GM19463 (cell line): ENCODE measurements at regions not wholly inside any gene's neighbourhood (a gene's known extent, or its start where the extent isn't known, plus 50 kb on each side); places are given as distances from the start of the nearest gene placed in this dataset.
A peak's percentile ranks its signal among the peaks of the same experiment; 100 is the strongest.

Source experiments
- ATAC-seq: cut with Tn5 transposase; IDR thresholded peaks from one replicate; pipeline ENCODE4 v1.9.1; 2021; ENCODE audit warnings: mild to moderate bottlenecking, moderate library complexity; ENCODE audit not compliant: unreplicated experiment

DNA sequence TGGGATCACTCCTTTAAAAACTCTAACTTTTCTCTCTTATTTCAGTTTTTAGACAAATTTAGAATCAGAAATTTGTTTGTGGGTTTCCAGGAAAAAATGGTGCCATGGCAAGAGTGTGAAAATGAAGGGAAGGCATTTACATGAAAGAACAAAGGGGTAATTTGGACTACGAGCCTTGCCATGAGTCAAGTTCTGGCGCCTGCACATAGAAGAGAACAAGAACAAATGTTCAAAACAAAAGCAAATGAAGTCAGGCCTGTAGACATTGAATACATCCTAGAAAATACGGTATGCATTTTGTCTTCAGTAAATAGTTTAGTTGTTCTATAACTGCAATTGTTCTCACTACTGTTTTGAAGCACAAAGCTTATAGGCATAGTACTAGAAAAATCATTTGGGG is 1390.5 kb downstream of the EFNB2 start:
- ATAC-seq: no peak

DNA sequence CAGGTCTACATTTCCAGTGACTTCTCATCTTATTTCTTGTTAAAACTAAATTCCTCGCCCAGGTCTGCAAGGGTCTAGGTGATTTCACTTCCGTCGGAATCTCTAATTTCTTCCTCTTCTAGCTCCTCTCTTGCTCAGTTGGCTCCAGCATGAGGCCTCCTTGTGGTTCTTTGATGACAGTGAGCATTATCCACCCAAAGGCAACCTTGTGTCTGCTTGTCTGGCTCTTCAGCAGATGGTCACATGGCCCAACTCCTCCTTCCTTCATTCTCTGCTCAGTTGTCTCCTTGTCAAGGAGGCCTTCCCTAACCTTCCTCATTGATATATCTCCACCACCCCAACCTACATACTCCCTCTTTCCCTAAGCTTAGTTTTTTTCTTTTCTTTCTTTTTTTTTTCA is 1391.4 kb downstream of the EFNB2 start:
- ATAC-seq: no peak

DNA sequence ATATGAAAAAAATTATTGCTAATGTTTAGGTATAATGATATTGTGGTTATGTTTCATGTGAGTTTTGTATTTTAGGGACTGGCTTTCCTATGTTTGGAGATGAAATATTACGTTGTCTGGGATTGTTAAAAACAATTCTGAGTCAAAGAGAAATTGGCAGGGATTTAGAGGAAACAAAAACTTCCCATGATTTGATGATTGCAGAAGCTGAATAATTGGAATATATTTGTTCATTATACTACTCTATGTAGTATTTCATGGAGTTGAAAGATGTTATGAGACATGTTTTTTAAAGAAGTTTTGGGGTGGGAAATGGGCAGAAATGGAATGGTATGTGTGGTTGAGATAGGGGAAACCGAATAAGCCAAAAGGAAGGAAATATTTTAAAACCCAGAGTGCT is 1392.9 kb downstream of the EFNB2 start:
- no peak for ATAC-seq

DNA sequence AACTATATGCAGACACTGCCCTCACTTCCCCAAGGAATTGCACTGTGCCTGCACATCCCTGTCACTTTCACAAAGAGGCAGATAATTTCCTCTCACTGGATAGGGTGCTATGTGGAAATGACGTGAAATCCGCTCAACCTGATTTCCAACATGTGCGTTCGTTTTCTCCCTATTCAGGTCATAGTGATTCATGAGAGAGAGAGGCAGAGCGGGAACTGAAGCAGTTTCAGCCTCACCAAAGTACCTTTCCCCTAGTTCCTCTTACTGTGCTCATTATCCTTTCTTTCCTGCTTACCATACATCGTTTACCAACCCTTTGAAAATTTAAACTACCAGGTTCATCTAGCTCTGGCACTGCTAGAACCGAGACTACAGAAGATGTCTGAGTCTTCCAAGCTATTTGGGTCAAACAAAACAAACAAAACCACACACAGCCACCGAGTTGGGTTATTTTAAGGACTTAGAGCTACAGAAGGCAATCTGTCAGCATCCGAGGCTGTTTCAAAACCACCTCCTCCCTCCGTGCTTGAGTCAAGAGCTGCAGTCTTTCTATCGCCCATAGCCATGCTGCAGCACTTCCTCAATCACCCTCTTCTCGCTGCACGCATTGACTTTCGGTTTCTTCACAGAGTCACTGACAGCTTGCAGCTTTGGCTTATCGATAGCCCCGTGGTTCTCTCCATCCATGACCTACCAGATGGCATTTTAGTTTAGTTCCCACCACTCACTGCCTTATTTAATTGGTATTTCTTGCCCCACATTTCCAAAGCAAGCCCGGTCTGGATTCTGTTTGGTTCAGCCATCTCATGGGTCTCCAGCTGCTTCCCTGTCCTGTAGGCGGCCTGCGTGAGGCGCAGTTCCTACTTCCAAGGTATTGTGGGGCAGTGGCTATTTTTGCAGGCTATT is 1395.8 kb downstream of the EFNB2 start:
- ATAC-seq: peak; percentile 95

DNA sequence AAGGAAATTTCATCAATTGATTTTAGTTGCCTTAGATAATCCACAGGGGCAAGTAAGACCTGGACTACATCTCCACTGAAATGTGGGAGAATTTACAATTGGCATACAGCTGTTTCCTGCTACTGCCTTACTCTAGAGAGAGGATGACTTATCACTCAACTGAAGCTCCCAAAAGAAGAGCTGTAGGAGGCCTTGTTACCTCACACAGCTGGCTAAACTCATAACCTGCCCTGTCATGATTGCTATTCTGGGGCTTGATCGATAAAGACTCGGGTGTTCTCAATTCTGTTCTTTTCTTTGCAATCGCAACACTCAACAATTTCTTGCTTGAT is 1396.4 kb downstream of the EFNB2 start:
- peak; percentile 4 for ATAC-seq

DNA sequence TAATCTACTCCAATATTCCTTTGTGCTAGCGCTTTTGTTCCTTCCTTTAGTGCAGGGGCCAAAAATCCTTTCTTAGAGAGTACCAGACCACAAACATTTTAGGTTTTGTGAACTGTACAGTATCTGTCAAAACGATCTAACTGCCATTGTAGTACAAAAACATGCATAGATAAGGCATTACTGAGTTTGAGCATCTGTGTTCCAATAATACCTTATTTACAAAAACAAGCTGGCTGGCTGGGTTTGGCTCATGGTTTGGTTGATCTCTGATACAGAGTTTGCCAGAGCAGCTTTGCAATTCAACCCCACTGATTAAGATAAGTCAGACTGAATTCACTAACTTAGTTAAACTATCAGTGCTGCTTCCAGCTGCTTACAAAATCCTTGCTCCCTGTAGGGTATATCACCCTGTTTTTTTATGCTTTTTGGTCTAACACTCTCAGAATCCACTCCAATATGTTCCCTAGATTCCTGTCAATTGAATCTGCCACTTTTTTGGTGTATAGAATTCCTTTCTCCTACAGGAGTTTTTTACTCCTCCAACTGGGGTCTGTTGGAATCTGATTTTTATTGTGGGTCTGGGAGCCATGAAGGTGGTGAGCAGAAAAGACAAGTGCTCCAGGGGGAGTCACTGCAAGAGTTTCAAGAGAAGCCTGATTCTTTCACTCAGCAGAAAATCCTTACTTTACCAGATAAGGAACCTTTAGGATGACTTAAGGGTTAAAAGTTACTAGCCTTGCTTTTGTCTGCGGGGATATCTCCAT is 1399.4 kb downstream of the EFNB2 start:
- no peak for ATAC-seq

DNA sequence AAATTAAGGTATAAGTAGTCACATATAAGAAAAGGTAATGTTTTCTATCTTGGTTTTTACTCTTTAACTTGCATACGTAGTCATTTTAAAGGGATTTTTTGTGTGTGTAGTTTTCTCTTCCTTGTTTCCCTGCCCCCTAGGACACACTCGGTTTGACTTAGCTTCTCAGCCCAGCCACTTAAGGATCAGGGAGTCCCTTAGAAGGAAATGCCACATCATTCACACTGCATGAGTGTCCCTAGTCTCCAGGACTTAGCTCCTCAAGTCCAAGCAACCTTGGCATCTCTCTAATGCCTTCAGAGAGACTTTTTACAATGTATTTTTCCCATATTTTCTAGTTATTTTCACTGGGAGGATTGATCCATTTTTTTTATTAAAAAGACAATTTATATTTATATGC is 1407.7 kb downstream of the EFNB2 start:
- ATAC-seq: no peak

DNA sequence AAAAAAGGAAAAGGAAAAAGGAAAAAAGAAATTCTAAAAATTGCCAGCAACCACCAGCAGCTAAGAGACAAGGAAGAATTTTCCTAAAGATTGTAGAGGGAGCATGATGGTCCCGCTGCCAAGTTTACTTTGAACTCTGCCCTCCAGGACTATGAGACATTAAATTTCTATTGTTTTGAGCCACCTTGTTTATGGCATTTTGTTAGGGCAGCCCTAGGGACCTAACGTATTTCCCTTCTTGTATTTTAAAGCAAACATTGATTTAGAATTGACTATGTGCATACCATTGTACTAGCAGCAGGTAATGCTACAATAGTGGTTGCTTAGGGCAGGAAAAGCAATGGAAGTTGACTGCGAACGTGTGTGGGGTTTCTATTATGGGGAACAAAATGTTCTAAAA is 1414.2 kb downstream of the EFNB2 start:
- no peak for ATAC-seq

DNA sequence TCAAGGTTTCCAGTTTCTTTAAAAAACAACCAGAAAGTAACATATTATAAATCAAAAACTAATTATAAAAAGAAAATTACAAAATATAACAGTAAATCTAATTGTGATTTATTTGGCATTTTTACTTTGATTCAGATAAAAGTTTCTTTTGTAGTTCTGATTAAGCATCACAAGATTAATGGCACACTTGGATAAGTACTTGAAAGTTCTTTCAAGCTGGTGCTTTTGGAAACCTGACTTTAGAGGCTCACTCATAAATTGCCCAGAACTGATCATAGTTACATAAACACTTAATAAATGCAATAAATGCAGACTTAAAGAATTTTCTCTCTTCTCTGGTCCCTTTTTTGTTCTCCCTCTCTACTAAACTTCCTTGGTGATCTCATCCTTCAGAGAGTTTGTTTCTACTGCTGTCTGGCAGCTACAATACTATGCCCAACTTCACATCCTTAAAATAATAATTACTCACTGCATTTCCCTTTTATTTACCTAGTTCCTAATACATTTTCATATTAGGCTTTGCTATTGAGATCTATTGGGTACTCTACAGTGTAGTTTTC is 1417.0 kb downstream of the EFNB2 start:
- no peak for ATAC-seq

DNA sequence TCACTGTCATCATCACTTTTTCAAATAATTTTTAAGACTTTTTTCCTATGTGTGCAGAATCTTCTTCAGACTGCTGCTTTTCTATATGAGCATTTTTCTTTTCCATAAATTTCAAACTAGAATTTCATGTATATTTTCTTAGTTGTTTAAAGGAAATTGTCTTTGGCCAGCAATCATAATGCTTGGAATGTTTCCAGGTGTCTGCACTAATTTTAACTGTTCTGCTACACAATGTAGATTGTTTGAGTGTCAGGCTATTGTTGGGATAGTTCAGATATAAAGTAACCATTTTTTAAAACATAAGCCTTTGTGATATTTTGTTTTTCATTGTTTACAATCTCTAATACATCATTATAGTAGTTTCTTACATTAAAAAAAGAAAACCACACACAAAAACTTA is 1418.5 kb downstream of the EFNB2 start:
- no peak for ATAC-seq

DNA sequence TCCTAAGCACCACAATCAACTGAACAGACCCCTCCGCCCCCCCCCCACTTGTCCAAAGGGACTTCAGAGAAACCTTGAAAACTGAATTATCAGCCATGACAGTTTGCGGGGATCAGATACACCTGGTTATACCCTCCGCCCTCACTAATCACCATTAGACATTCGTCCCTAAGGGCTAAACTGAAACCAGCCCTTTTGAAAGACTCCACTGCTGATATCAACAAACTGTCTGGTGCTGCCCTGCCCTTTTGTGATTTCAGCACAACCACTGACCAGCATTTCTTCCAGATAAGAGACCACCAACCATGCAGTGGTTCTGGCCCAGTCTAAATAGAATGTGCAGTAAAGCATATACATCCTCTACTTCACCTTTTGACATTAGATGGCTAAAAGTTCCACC is 1422.9 kb downstream of the EFNB2 start:
- no peak for ATAC-seq

DNA sequence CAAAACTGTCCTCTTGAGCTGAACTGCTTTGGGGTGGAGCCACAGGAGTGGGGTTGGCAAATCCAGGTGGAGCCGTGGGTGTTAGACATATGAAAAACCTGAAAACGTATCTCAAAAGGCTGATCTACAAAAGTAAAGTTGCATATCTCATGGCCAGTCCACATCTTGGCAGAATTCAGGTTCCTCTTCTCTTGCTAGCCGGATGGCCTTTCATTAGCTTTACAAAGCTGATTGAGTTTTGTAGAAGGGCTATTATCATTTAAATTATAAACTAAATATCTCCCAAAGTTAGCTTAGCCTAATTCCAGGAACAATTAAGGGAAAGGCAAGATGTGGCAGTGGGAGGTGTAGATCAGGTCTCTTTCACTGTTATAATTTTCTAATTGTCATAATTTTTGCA is 1427.7 kb downstream of the EFNB2 start:
- no peak for ATAC-seq

DNA sequence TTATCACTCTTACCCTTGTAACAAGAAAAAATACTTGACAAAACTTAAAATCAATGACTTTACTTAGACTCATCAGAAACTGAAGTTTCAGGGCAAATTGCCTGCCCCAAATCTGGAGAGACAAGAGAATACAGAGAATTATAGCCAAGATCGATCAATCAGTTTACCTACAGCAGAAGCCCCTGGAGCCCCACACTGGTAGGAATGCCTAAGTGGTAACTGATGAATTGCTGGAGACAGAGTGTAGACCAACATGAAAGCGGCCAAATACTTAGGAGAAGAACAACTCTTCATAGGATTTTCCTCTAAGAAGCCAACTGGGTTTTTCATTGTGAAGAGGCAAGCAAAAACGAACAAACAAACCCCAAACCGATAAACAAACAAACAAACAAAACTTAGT is 1430.0 kb downstream of the EFNB2 start:
- ATAC-seq: no peak

DNA sequence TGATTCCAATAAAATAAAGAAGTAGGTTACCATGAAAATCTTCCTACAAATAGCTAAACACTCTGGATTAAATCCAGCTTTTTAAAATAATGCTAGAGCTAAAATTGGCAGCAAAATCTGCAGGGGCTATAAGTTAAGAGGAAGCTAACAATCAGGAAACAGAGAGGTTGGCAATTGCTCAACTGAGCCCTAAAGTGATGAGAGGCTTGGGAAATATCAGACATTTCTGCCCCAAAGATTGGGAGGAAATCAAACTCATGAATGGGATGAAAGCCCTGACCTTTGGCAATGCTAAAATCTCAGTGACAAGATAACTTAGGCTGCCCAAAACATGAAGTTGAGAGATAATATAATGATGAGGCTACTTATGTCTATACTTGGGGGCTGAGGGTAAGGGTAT is 1437.9 kb downstream of the EFNB2 start:
- no peak for ATAC-seq

DNA sequence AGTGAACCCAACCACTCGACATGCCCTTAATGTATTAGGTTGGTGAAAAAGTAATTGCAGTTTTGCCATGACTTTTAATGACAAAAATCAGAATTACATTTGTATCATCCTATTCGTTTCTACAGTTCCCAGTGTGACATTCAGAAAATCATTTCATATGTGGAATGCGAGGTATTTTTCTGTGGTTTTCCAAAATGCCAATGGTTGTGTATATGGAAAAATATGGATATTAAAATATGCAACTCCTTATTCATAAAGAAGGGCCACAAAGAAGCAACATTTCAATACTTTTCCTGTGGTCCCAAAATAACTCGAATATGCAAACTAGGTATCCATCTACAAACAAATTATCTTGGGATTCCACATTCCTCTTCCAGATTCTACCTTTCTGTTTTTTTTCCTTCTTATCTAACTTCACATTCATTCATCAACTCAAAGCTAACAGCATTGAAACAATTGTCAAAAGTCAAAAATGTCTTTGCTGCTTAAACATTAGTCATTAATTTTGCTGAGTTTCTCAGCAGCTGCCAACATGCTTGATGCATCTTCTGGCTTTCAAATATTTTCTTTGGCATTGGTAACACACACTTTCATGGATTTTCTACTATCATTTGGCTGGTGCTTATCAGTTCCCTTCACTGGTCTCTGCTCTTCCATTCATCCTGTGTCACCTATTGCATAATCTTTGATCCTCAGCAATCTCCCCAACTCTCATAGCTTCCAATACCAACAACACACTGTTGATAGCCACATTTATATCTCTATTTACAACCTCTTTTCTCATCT is 1445.4 kb downstream of the EFNB2 start:
- no peak for ATAC-seq

DNA sequence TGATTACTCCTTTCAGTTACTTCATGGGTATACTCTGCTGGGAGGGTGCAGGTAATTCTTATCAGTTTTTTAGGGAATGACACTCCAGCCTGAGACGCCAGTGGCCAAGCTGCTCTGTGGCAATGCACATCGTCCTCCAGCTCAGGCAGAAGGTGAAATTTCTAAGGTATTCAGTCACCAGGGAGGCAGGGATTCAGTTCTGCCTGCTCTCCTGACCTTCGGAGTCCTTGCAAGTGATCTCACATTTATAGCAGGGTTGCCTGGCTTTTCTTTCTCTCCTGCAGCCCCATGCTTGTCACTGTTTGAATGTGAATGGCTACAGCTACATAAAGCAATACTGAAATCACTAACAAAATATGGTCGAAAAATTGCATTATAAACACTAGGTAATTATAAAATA is 1447.5 kb downstream of the EFNB2 start:
- no peak for ATAC-seq

DNA sequence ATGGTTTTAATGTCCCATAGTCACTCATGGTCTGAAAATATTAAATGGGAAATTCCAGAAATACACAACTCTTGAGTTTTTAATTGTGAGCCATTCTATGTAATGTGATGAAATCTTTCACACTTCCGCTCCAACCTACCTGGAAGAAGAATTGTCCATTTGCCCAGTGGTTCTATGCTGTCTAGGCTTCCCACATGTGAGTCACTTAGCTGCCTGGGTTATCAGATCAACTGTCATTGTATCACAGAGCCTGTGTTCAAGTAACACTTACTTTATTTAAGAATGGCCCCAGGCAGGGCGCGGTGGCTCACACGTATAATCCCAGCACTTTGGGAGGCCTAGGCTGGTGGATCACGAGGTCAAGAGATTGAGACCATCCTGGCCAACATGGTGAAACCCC is 1450.5 kb downstream of the EFNB2 start:
- ATAC-seq: no peak

DNA sequence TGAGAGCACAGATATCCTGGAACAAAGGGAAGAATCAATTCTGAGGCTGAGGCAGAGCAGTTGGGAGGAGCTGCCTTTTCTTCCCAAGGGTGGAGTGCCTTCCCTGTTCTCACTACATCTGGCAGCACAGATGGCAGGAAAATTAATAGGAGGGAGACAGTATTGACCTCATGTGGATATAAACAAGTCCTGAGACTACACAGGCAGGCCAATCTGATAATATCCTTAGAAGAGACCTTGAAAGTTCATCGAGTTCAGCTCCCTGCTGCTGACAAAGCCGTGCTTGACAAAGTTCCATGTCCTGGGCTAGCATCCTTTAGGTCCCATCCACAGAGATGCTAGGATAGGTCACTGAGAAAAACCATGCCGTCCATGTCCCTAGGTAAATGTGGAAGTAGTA is 1451.5 kb downstream of the EFNB2 start:
- no peak for ATAC-seq

DNA sequence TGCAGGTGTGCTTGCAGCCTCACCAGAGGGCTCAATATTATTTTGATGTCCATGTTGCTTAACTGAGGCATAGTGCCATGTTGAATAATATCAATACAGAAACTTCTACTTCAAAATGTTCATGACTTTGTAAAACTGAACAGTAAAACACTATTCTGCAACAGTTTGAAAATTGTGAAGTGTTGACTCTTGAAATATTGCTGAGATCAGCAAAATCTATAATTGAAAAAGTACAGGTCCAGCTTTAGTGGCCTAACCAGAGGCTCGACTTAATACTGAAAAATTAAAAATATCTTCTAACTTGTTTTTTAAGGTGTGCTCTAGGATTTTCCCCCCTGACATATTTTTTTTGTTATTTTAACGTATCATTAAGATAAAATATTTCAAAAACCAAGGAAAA is 1460.7 kb downstream of the EFNB2 start:
- no peak for ATAC-seq

DNA sequence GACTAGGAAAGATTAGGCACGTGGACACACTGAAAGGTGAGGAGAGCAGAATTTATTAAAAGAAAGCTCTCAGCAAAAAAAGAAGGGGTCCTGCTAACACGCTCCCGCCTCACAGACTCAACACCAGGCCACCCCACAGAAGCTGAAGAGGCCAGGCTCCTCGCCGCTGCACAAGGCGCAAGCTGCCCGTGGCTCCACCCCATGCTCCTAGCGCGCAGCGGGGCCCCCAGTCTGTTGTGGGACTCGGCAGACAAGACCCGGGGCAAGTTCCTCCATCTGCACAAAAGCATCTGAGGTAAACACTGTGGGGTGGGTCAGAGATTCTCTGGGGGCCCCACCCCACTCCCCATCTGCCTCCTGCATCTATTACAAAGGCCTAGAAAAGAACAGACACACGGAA is 1462.4 kb downstream of the EFNB2 start:
- ATAC-seq: no peak

DNA sequence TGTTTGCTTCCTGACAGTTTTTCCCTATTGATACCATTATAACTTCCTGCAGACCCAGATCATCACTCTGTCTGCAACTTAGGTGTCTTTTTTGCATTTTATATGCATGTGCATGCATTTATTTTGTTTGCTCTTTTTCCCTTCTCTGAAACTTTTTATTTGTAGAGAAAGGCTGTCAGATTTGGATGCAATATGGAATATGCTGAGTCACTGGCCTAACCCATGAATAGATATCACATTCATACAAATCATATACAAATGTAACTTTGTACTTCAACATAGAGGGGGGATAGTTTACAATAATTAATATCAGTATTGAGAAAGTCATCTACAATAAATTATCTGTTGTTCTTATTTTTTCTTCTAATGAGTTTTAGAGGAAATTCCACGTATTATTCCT is 1465.0 kb downstream of the EFNB2 start:
- no peak for ATAC-seq
